H1 (cell line): ENCODE measurements at regions not wholly inside any gene's neighbourhood (a gene's known extent, or its start where the extent isn't known, plus 50 kb on each side); places are given as distances from the start of the nearest gene placed in this dataset.

Experiments used
- SAP30 ChIP-seq: fragments of 300-600 bp; sonication (generic); IDR thresholded peaks from 2 replicates; pipeline ENCODE4 v1.7.1; 2012; ENCODE audit warnings: low read length, moderate library complexity, mild to moderate bottlenecking, inconsistent platforms; ENCODE audit not compliant: insufficient read depth, insufficient replicate concordance
- SP2 ChIP-seq: IDR thresholded peaks from 2 replicates; pipeline ENCODE4 v1.6.1; 2012; ENCODE audit warnings: mild to moderate bottlenecking, low read length, inconsistent platforms

DNA sequence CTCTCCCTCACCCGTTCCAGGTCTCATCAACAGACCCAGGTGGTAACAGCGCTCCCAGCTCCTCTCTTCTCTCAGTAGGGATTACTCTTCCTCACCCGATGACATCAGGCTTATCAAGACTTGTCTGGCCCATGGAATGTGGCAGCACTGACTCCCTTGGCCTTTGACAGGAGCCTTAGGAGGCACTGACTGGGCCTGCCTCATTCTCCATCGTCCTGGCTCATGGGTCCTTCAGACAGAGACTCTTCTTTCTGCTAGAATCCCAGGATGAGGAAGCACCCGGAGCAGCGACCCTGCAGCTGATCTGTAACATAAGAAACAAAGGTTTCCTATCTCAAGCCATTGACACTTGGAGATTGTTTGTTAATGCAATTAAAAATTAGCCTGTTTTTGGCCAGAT lies 1063.6 kb downstream of the TBC1D22A start (continued):
- no peak for TF ChIP-seq SAP30
- no peak for TF ChIP-seq SP2
